Progenitor cell of endocrine pancreas (in vitro differentiated cells): ENCODE measurements at regions not wholly inside any gene's neighbourhood (a gene's known extent, or its start where the extent isn't known, plus 50 kb on each side); places are given as distances from the start of the nearest gene placed in this dataset.

Experiments used
- DNase-seq: peaks from one replicate; pipeline ENCODE4 v3.0.0; 2021; ENCODE audit warnings: low spot score; ENCODE audit not compliant: unreplicated experiment
- H3K27ac Mint-ChIP-seq: 2 replicates; pipeline ENCODE4 v1.8.0; 2021; ENCODE audit warnings: mild to moderate bottlenecking, moderate library complexity, mixed read lengths
- H3K27me3 Mint-ChIP-seq: 2 replicates; pipeline ENCODE4 v1.8.0; 2021; ENCODE audit warnings: mixed read lengths
- H3K36me3 Mint-ChIP-seq: 2 replicates; pipeline ENCODE4 v1.8.0; 2022; ENCODE audit warnings: mixed read lengths; ENCODE audit not compliant: insufficient read depth
- H3K4me1 Mint-ChIP-seq: 2 replicates; pipeline ENCODE4 v1.8.0; 2021; ENCODE audit warnings: low read depth, mixed read lengths
- H3K4me3 Mint-ChIP-seq: 2 replicates; pipeline ENCODE4 v1.8.0; 2021; ENCODE audit warnings: low read depth, mild to moderate bottlenecking, moderate library complexity, mixed read lengths
- H3K9me3 Mint-ChIP-seq: 2 replicates; pipeline ENCODE4 v1.8.0; 2021; ENCODE audit warnings: low read depth, mixed read lengths
- TF ChIP-seq, protein P1 (sequence below): fragments of 200-600 bp; sonication (generic); IDR thresholded peaks from one replicate; pipeline ENCODE4 v1.5.0; 2021; ENCODE audit warnings: antibody characterized with exemption, mild to moderate bottlenecking; ENCODE audit not compliant: unreplicated experiment

DNA sequence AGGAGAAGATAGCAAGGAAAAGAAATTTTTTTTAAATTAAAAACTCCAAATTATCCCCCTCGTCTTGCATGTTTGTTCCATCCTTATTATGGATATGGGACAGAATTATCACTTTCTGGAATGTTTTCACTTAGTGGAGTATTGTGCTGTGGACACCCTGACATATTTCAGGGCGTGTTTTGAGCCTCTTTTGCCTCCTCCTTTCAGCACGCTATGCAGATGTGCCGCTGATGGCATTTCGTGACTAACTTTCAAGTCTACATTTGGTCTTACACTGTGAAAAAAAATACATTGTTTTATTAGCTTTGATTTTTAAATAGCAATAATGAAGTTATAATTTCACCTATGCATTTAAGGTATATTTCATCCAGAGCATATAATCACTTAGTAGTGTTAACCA is 738.7 kb downstream of the LTN1 start:
- no peak overlapping the region for H3K27ac Mint-ChIP-seq
- no peaks in the 10 kb centered on the region for H3K36me3 Mint-ChIP-seq
- TF ChIP-seq, protein P1, sequence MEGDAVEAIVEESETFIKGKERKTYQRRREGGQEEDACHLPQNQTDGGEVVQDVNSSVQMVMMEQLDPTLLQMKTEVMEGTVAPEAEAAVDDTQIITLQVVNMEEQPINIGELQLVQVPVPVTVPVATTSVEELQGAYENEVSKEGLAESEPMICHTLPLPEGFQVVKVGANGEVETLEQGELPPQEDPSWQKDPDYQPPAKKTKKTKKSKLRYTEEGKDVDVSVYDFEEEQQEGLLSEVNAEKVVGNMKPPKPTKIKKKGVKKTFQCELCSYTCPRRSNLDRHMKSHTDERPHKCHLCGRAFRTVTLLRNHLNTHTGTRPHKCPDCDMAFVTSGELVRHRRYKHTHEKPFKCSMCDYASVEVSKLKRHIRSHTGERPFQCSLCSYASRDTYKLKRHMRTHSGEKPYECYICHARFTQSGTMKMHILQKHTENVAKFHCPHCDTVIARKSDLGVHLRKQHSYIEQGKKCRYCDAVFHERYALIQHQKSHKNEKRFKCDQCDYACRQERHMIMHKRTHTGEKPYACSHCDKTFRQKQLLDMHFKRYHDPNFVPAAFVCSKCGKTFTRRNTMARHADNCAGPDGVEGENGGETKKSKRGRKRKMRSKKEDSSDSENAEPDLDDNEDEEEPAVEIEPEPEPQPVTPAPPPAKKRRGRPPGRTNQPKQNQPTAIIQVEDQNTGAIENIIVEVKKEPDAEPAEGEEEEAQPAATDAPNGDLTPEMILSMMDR, result no peak
- peaks cover 4% of the 10 kb centered on the region for H3K9me3 Mint-ChIP-seq
- no peak overlapping the region for H3K4me3 Mint-ChIP-seq
- H3K27me3 Mint-ChIP-seq, result no peaks in the 10 kb centered on the region
- no peak for DNase-seq
- H3K4me1 Mint-ChIP-seq, result peaks cover 25% of the 10 kb centered on the region

DNA sequence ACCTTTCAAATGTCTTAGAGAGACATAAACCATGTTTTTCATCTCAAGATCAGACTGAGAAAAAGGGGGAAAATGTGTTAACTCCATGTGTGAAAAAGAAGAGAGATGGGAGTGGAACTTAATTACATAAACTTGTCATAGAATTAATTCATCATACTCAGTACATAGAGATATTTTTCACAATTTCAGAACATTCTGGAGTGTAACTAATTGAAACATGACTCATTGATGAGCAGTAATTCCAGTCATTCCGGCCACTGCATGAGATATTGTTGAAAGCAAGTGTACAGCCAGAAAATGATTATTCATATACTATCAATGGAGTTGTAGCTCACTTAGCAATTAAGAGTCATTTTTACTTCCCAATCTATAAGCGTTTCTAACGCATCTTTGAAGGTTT is 739.3 kb downstream of the LTN1 start:
- Mint-ChIP-seq H3K27me3 (no peaks in the 10 kb centered on the region), H3K27ac (no peak overlapping the region), H3K9me3 (peaks cover 4% of the 10 kb centered on the region), H3K4me1 (peaks cover 28% of the 10 kb centered on the region), H3K36me3 (no peaks in the 10 kb centered on the region), H3K4me3 (no peak overlapping the region)
- TF ChIP-seq, protein P1, result no peak
- no peak for DNase-seq

GRCh38 chr21:28252928-28253327 is 739.7 kb downstream of the LTN1 start:
- no peaks in the 10 kb centered on the region for H3K36me3 Mint-ChIP-seq
- H3K4me3 Mint-ChIP-seq, result no peak overlapping the region
- TF ChIP-seq, protein P1, result no peak
- no peak for DNase-seq
- H3K4me1 Mint-ChIP-seq, result peaks cover 29% of the 10 kb centered on the region
- H3K27me3 Mint-ChIP-seq, result no peaks in the 10 kb centered on the region
- H3K9me3 Mint-ChIP-seq, result peaks cover 4% of the 10 kb centered on the region
- H3K27ac Mint-ChIP-seq, result no peak overlapping the region

- no peak overlapping the region for H3K4me3 Mint-ChIP-seq
- H3K4me1 Mint-ChIP-seq, result peaks cover 27% of the 10 kb centered on the region
- TF ChIP-seq, protein P1, result no peak
- H3K9me3 Mint-ChIP-seq, result peaks cover 11% of the 10 kb centered on the region
- no peaks in the 10 kb centered on the region for H3K27me3 Mint-ChIP-seq
- DNase-seq, result no peak
- H3K27ac Mint-ChIP-seq, result no peak overlapping the region
- H3K36me3 Mint-ChIP-seq, result peaks cover 1% of the 10 kb centered on the region
These were observed 741.7 kb downstream of the LTN1 start for GRCh38 chr21:28250946-28251345.

DNA sequence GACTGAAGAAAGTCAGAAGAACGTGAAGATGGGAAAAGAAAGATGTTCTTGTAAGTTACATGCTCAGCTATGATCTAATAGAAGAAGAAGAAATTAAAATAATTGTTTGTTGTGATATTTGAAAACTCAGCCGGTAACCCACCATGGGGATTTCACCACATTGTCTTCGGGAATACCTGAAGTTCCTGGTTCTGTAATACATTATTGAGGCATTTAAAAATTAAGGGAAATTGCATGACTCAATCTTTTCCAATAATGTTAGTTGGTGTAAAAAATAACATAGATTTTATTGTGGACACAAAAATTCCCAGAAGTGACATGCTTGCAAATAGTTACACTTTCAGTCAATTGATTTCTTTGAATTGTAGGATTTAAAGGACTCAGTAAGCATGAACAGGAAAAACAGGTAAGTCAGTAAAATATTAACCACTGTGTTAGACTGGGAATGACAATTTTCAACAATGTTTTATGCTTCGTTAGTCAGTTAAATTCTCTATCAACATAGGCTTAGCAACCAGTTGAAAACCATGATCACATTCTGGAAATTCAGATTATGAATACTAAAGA is 745.1 kb downstream of the LTN1 start:
- peak overlapping the region; percentile 92 for H3K27ac Mint-ChIP-seq
- peak overlapping the region; percentile 51 for H3K4me3 Mint-ChIP-seq
- no peaks in the 10 kb centered on the region for H3K27me3 Mint-ChIP-seq
- TF ChIP-seq, protein P1, result no peak
- H3K9me3 Mint-ChIP-seq, result peaks cover 18% of the 10 kb centered on the region
- DNase-seq, result no peak
- H3K36me3 Mint-ChIP-seq, result peaks cover 3% of the 10 kb centered on the region
- peaks cover 41% of the 10 kb centered on the region for H3K4me1 Mint-ChIP-seq
